GM12878 (cell line): ENCODE measurements at regions not wholly inside any gene's neighbourhood (a gene's known extent, or its start where the extent isn't known, plus 50 kb on each side); places are given as distances from the start of the nearest gene placed in this dataset.

Experiments
- BHLHE40 ChIP-seq, 2 experiments: fragments of 450-650 bp in 1 of 2; IDR thresholded peaks; 2 replicates each; pipeline ENCODE4 v1.6.1; 2011 to 2017; ENCODE audit warnings: low read depth in 2 of 2, borderline replicate concordance in 1 of 2, improper control_type of control experiment in 1 of 2, low read length in 1 of 2, mild to moderate bottlenecking in 1 of 2
- BRCA1 ChIP-seq: IDR thresholded peaks from 2 replicates; pipeline ENCODE4 v1.6.1; 2011; ENCODE audit warnings: low read depth, low read length, improper control_type of control experiment
- E4F1 ChIP-seq: fragments of 450-650 bp; IDR thresholded peaks from 2 replicates; pipeline ENCODE4 v1.6.1; 2018; ENCODE audit warnings: borderline replicate concordance, mild to moderate bottlenecking; ENCODE audit not compliant: partially characterized antibody
- HDAC6 ChIP-seq: fragments of 200-600 bp; sonication (generic); IDR thresholded peaks from one replicate; pipeline ENCODE4 v1.8.0; 2017; ENCODE audit warnings: antibody characterized with exemption; ENCODE audit not compliant: unreplicated experiment
- NR2C2 ChIP-seq: IDR thresholded peaks from 2 replicates; pipeline ENCODE4 v1.6.1; 2011; ENCODE audit warnings: borderline replicate concordance, low read depth; ENCODE audit not compliant: control insufficient read depth, insufficient read length
- POLR2AphosphoS5 ChIP-seq: IDR thresholded peaks from 2 replicates; pipeline ENCODE4 v1.6.1; 2011; ENCODE audit warnings: mild to moderate bottlenecking, low read length, inconsistent platforms
- TBL1XR1 ChIP-seq: IDR thresholded peaks from 2 replicates; pipeline ENCODE4 v1.6.1; 2012; ENCODE audit warnings: low read depth, low read length, improper control_type of control experiment
- ZNF217 ChIP-seq: fragments of 450-650 bp; IDR thresholded peaks from 2 replicates; pipeline ENCODE4 v1.6.1; 2017; ENCODE audit warnings: antibody characterized with exemption, mild to moderate bottlenecking
- ZNF24 ChIP-seq: fragments of 450-650 bp; IDR thresholded peaks from 2 replicates; pipeline ENCODE4 v1.6.1; 2017; ENCODE audit warnings: antibody characterized with exemption, mild to moderate bottlenecking
- TF ChIP-seq, protein P1 (sequence below): IDR thresholded peaks from 2 replicates; pipeline ENCODE4 v1.6.1; 2012; ENCODE audit warnings: low read length, inconsistent platforms

- no peak for TF ChIP-seq E4F1
- no peak for TF ChIP-seq TBL1XR1
- no peak for TF ChIP-seq HDAC6
- TF ChIP-seq BHLHE40 (IDR thresholded peaks at IDR 0.05; ENCODE audit: borderline replicate concordance in 1 of 2, low read depth in 2 of 2, low read length in 1 of 2) = no peak
- no peak for TF ChIP-seq BRCA1
- no peak for TF ChIP-seq ZNF24
- no peak for TF ChIP-seq ZNF217
- TF ChIP-seq POLR2AphosphoS5 = no peak
- TF ChIP-seq NR2C2 = no peak
- TF ChIP-seq, protein P1, sequence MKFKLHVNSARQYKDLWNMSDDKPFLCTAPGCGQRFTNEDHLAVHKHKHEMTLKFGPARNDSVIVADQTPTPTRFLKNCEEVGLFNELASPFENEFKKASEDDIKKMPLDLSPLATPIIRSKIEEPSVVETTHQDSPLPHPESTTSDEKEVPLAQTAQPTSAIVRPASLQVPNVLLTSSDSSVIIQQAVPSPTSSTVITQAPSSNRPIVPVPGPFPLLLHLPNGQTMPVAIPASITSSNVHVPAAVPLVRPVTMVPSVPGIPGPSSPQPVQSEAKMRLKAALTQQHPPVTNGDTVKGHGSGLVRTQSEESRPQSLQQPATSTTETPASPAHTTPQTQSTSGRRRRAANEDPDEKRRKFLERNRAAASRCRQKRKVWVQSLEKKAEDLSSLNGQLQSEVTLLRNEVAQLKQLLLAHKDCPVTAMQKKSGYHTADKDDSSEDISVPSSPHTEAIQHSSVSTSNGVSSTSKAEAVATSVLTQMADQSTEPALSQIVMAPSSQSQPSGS = no peak
Measured at GRCh38 chr5:2052687-2053086, 170.0 kb upstream of the IRX4 start.
